DMS153 treated with DMSO at 0.1 percent for 48 hours (cell line): ENCODE measurements at regions not wholly inside any gene's neighbourhood (a gene's known extent, or its start where the extent isn't known, plus 50 kb on each side); places are given as distances from the start of the nearest gene placed in this dataset.
A peak's percentile ranks its signal among the peaks of the same experiment; 100 is the strongest.

Source experiments
- DNase-seq: peaks from one replicate; lab custom pipeline; 2025; ENCODE audit not compliant: unreplicated experiment; lab: John Stamatoyannopoulos, UW

GRCh38 chr12:92365836-92366235 is 220.2 kb upstream of the BTG1 start:
- peak; percentile 73 for DNase-seq

GRCh38 chr12:92365333-92365732 is 219.7 kb upstream of the BTG1 start:
- no peak for DNase-seq

GRCh38 chr12:92363295-92364146 is 217.9 kb upstream of the BTG1 start:
- no peak for DNase-seq

DNA sequence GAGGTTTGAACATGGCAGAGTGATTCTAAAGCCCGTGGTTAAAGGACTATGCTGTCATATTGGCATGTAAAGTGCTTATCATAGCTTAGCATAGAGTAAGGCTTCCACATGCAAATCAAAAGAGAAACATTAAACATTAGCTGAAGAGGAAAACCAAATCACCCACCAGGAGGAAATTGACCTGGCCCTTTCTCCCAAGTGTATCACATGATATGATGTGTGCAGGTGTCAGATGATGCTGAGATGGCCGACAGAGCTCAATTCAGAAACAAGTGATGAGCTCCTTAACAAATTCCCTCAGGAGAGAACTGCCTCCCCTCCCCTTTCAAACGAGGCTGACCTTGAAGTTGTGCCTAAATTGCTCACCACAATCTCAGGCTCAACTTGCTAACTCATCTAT is 217.1 kb upstream of the BTG1 start:
- no peak for DNase-seq

DNA sequence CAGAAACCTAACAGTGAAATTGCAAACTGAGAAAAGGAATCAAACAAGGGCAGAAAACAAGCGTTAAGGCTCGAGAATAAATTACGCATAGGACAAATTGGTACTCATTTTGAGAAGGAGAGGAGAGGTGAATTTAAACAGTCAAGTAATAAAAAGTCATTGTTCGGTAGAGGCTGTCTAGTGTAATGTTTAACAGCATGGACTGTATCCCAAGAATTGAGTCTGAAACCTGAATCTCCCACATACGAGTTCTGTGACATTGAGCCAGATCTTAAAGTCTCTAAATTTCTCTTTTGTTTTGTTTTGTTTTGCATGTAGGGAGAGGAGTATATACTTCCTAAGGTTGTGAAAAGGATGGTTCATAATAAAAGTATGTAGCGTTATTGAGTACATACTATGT is 216.5 kb upstream of the BTG1 start:
- DNase-seq = no peak

- no peak for DNase-seq
These were observed 214.9 kb upstream of the BTG1 start for GRCh38 chr12:92360543-92360942.

DNA sequence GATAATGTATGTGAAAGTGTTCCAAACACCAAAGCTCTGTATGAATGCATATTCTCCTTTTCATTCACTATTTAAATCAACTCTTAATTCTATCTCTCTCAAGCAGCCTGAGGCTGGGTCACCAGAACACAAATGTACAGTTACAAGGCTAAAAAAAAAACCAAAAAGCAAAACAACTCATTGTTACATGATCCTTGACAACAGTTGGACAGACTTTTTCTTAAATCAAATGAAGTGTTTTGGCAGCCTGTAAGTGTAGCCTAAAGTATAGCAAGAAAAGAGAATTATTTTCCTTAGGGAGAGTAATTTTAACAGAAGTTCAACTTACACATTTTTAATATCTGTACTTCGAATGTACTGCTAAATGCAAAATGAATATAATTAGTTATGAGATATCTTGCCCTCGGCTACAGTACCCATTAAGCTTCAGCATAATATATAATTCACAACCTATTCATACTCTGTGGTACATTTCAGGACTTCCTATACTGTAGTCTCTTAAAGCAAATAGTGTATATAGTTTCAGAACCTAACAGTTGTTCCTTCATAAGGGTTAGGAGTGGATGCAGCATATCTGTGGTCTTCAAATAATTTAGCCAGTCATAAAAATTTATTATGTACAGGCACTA is 214.0 kb upstream of the BTG1 start:
- no peak for DNase-seq

- DNase-seq = no peak
These were observed 212.1 kb upstream of the BTG1 start for GRCh38 chr12:92357584-92358261.

DNA sequence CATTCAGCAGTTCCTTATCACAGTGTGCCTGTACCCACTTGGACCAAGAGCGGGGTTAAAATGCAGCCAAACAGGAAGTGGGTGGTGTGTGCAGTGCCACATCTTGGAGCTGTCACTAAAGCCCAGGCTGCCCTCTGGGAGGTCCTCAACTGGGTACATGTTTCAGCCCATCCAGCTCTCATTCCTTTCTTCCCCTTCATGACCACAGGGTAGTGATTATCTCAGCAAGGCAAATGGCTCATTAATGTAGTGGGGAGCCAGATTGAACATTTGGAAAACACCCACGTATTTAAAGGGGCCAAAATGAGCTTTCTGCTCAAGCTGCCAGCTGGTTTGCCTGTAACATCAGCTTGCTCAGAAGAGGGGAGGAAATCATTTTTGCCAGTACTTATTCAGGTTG is 210.8 kb upstream of the BTG1 start:
- DNase-seq = no peak

DNA sequence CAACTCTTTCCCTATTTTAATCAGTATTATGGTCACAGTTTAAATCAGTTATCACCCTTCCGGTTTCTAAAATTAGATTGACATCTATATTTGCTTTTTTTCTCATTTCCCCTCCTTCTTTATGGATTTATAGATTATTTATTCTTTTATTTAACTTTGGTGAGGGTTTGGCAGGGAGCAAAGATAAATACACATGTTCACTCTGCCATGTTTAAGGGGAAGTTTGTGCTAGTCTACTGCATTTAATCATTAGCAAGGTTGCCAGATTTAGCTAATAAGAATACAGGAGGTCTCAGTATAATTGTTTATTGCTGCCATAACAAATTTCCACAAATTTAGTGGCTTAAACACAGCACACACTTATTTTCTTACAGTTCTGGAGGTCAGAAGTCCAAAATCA is 204.0 kb upstream of the BTG1 start:
- DNase-seq = no peak

DNA sequence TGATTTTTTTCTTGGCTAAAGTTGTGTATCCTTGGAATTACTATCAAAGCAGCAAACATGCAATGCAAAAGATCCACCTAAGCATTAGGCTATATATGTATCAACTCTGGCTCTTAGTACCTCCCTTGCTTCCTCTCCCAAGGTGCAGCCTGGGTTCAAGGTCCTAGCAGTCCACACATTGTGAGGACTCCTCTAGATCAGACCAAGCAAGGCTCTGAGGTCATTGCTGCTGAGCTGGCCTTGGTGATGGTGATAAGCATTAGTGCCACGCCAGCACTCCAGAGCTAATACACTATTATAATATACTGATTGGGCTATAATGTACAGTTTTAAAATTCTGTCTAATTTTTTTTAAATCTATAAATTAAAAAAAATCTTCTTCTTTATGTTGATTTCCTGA is 196.9 kb upstream of the BTG1 start:
- no peak for DNase-seq

DNA sequence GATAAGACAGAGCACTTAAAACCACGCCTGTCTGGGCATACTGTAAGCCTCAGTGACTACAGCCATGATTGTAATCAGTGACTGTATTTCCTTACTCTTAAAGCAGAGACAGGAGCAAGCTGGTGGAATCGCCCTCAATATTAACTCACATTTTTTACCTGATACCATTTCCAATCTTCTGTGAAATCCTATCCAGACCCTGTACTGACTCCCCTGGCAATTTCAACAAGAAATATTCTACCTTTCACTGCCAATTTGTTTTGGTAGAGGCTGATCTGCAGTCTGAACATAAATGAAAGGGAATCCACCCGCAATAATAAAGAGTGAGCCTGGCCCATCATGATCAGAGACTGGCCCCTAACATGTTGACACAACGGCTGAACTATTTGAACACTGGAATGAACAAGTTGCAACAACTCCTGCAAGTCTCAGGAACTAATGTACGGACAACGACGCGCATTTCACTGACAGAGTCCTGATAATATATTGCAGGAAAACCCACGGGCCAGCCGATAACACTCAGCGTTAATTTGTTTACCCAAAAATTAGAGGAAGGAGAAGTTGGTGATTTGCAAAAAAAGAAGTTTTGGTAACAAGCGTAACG is 195.5 kb upstream of the BTG1 start:
- DNase-seq = peak; percentile 11

DNA sequence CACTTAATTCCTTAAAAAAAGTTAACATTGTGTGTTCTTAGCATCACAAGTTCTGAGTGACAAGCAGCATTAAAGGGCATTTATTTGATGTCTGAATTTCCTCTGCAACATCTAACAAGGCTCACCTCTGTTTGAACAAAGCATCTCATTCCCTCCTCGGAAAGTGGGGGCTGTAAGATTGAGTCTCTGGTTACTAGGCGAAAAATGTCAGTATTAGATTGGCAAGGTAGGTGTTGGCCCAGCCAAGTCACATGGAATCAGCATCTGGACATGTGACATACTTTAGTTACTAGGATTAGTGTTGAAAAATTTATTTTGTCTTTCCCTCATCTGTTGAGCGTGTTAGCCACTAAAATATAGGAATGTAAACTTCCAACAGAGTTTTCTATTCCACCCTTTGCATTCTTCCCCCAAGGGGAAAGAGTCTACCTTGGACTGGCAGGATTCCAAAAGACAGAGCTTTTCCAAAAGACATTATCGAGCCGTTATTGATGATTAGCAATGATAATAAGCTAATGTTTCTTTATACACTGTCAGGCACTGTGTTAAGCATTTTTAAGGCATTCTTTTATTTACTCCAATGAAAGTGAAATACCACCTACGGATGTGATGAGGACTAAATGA is 194.9 kb upstream of the BTG1 start:
- DNase-seq = no peak

GRCh38 chr12:92340003-92340402 is 194.4 kb upstream of the BTG1 start:
- DNase-seq = no peak

GRCh38 chr12:92339198-92339821 is 193.7 kb upstream of the BTG1 start:
- no peak for DNase-seq

- no peak for DNase-seq
These were observed 193.0 kb upstream of the BTG1 start for GRCh38 chr12:92338671-92339070.

DNA sequence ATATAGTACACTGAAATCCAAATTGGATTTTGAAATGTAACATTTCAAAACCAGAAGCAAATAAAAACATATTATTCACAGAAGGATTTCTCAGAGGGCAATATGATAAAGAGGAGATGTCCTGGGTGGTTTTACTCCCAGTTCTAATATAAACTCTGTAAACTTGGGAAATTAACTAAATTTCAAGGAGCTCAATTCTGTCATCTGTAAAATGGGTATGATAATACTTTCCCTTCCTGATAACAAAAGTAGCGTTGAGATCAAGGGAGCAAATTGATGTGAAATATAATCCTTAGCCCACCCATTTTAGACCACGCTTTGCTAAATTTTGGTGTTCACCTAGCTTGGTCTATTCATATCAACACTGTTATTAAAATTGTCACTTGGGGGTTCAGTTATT is 192.5 kb upstream of the BTG1 start:
- DNase-seq = no peak

DNA sequence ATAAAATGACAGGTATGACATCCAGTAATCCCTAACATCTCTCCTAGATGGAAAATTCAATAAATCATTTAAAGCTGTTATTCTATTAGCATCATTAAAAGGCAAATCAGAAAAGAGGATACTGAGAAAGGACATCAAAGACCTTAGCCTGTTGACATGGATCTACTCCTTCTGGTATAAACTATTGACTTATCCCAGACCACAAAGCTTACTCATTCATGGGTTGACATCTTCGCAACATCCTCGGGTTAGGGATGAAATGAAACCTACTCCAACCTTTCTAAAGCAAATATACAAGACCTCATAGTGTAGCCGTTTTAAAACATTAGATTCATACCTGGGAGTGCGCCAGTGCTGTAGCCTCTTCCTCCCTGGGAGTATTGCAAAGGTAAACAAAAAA is 191.5 kb upstream of the BTG1 start:
- no peak for DNase-seq

DNA sequence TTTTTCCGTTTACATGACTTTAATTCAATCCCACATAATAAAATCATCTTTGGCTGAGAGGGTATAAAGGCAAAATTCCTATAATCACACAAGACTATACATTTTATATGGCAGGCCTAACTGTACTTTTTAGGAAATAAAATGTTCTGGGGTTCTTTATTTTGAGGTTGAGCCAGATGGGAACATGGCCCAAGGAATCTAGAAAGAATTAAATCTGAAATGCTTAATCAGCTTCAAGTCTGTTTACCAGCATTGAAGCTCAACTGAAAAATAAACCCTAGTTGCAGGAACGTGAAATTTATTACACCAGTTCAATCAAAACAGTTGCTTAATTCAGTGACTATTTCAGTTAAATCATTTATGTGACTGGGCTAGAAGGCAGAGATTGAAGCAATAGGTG is 191.0 kb upstream of the BTG1 start:
- DNase-seq = no peak

GRCh38 chr12:92335831-92336230 is 190.2 kb upstream of the BTG1 start:
- DNase-seq = no peak

- DNase-seq = no peak
These were observed 188.9 kb upstream of the BTG1 start for GRCh38 chr12:92334552-92334951.
